Keratinocyte (primary cell): ENCODE measurements at regions not wholly inside any gene's neighbourhood (a gene's known extent, or its start where the extent isn't known, plus 50 kb on each side); places are given as distances from the start of the nearest gene placed in this dataset.

Experiments
- DNase-seq: peaks from one replicate; pipeline ENCODE4 v3.0.0-alpha.2; 2011; ENCODE audit warnings: low read depth, missing footprints, low spot score
- FAIRE-seq: peaks from 2 replicates; lab custom pipeline; 2011; peaks lifted over from hg19 to GRCh38; lab: Jason Lieb, UNC
- H2AFZ ChIP-seq: 2 replicates; pipeline ENCODE4 v1.6.0; 2012; ENCODE audit warnings: low read length, control low read depth, inconsistent platforms; ENCODE audit not compliant: control insufficient read depth
- H3K27ac ChIP-seq: 2 replicates; pipeline ENCODE4 v1.5.1; 2011; ENCODE audit warnings: low read length; ENCODE audit not compliant: control insufficient read depth, insufficient read depth
- H3K27me3 ChIP-seq: 3 replicates; pipeline ENCODE4 v1.6.0; 2011; ENCODE audit warnings: low read length; ENCODE audit not compliant: control insufficient read depth, insufficient read depth; ENCODE audit errors: extremely low read depth
- H3K36me3 ChIP-seq, 2 experiments: 2 replicates in 1 of 2; 3 replicates in 1 of 2; pipeline ENCODE4 v1.5.1; 2011; ENCODE audit warnings: low read length in 2 of 2, mild to moderate bottlenecking in 1 of 2; ENCODE audit not compliant: control insufficient read depth in 2 of 2, insufficient read depth in 2 of 2; ENCODE audit errors: extremely low read depth in 1 of 2
- H3K4me1 ChIP-seq: 3 replicates; pipeline ENCODE4 v1.5.1; 2011; ENCODE audit warnings: low read length; ENCODE audit not compliant: control insufficient read depth, insufficient read depth; ENCODE audit errors: extremely low read depth
- H3K4me2 ChIP-seq: 3 replicates; pipeline ENCODE4 v1.6.0; 2011; ENCODE audit warnings: low read depth, low read length; ENCODE audit not compliant: control insufficient read depth, insufficient read depth; ENCODE audit errors: extremely low read depth
- H3K4me3 ChIP-seq, 3 experiments: fragments of 200-600 bp in 1 of 3; sonication (generic) in 1 of 3; 2 replicates in 2 of 3; 3 replicates in 1 of 3; pipeline ENCODE4 v1.5.1; 2011 to 2016; ENCODE audit warnings: low read length in 3 of 3, mild to moderate bottlenecking in 3 of 3, control low read depth in 2 of 3, inconsistent platforms in 1 of 3, low read depth in 1 of 3, mixed read lengths in 1 of 3, mixed run types in 1 of 3, moderate library complexity in 1 of 3; ENCODE audit not compliant: control insufficient read depth in 2 of 3, insufficient read depth in 2 of 3; ENCODE audit errors: extremely low read depth in 1 of 3
- H3K79me2 ChIP-seq: 2 replicates; pipeline ENCODE4 v1.6.0; 2012; ENCODE audit warnings: low read length; ENCODE audit not compliant: control insufficient read depth, insufficient read depth
- H3K9ac ChIP-seq: 3 replicates; pipeline ENCODE4 v1.6.0; 2011; ENCODE audit warnings: low read length; ENCODE audit not compliant: control insufficient read depth, insufficient read depth; ENCODE audit errors: extremely low read depth
- H3K9me1 ChIP-seq: 3 replicates; pipeline ENCODE4 v1.6.0; 2011; ENCODE audit warnings: low read length; ENCODE audit not compliant: control insufficient read depth, insufficient read depth; ENCODE audit errors: extremely low read depth
- H3K9me3 ChIP-seq: 2 replicates; pipeline ENCODE4 v1.5.1; 2012; ENCODE audit warnings: low read depth, low read length; ENCODE audit not compliant: control insufficient read depth
- H4K20me1 ChIP-seq: 3 replicates; pipeline ENCODE4 v1.6.0; 2011; ENCODE audit warnings: low read length; ENCODE audit not compliant: control insufficient read depth, insufficient read depth; ENCODE audit errors: extremely low read depth
- CTCF ChIP-seq, 3 experiments: IDR thresholded peaks in 1 of 3; conservative IDR thresholded peaks in 1 of 3; optimal IDR thresholded peaks in 1 of 3; 2 replicates in 2 of 3; 3 replicates in 1 of 3; pipeline versions ENCODE3 to v1.5.1; 2011; ENCODE audit warnings: low read length in 3 of 3, mild to moderate bottlenecking in 3 of 3, moderate library complexity in 2 of 3, control low read depth in 1 of 3, inconsistent platforms in 1 of 3; ENCODE audit not compliant: insufficient read depth in 2 of 3; ENCODE audit errors: extremely low read depth in 1 of 3
- EZH2 ChIP-seq: IDR thresholded peaks from one replicate; pipeline ENCODE4 v1.6.1; 2012; ENCODE audit warnings: inconsistent platforms, mild to moderate bottlenecking, low read length, moderate library complexity
- dilution Hi-C: fragments of 300-500 bp; cut with MboI; formaldehyde crosslinking; loops from one replicate; pipeline ENCODE4 v1.7.0; 2020; ENCODE audit warnings: low sequenced_read_pairs; ENCODE audit not compliant: extremely low pct_ligation_motif_present

GRCh38 chr4:180372691-180373090 is 1870.5 kb upstream of the TENM3 start:
- DNase-seq, result no peak
- Histone ChIP-seq H3K4me2 (no peak overlapping the region), H3K36me3 (no peaks in the 10 kb centered on the region), H3K4me3 (no peak overlapping the region), H3K79me2 (no peaks in the 10 kb centered on the region), H3K4me1 (no peaks in the 10 kb centered on the region), H3K9ac (no peak overlapping the region), H4K20me1 (no peaks in the 10 kb centered on the region), H3K9me3 (no peaks in the 10 kb centered on the region), H3K27me3 (no peaks in the 10 kb centered on the region), H3K27ac (no peak overlapping the region), H2AFZ (no peak overlapping the region), H3K9me1 (no peaks in the 10 kb centered on the region)
- dilution Hi-C loops, result no loop called here
- no peak for FAIRE-seq
- no peak for TF ChIP-seq CTCF (optimal IDR thresholded peaks at IDR 0.05 in 1 of 3, IDR thresholded peaks at IDR 0.05 in 1 of 3, conservative IDR thresholded peaks at IDR 0.05 in 1 of 3; ENCODE audit: extremely low read depth in 1 of 3, insufficient read depth in 2 of 3, low read length in 3 of 3)
- no peak for TF ChIP-seq EZH2

GRCh38 chr4:180377741-180378140 is 1865.5 kb upstream of the TENM3 start:
- H3K79me2 ChIP-seq, result no peaks in the 10 kb centered on the region
- H3K9ac ChIP-seq, result no peak overlapping the region
- no peak overlapping the region for H3K27ac ChIP-seq
- DNase-seq (no peak), FAIRE-seq (no peak)
- TF ChIP-seq EZH2 (no peak), CTCF (optimal IDR thresholded peaks at IDR 0.05 in 1 of 3, IDR thresholded peaks at IDR 0.05 in 1 of 3, conservative IDR thresholded peaks at IDR 0.05 in 1 of 3; ENCODE audit: extremely low read depth in 1 of 3, insufficient read depth in 2 of 3, low read length in 3 of 3) (no peak)
- H3K4me1 ChIP-seq, result no peaks in the 10 kb centered on the region
- H3K9me3 ChIP-seq, result no peaks in the 10 kb centered on the region
- H3K36me3 ChIP-seq, result no peaks in the 10 kb centered on the region
- H3K4me2 ChIP-seq, result no peak overlapping the region
- H2AFZ ChIP-seq, result no peak overlapping the region
- dilution Hi-C loops, result no loop called here
- no peaks in the 10 kb centered on the region for H3K27me3 ChIP-seq
- H4K20me1 ChIP-seq, result no peaks in the 10 kb centered on the region
- no peak overlapping the region for H3K4me3 ChIP-seq
- no peaks in the 10 kb centered on the region for H3K9me1 ChIP-seq
